ENCODE measurements at regions not wholly inside any gene's neighbourhood (a gene's known extent, or its start where the extent isn't known, plus 50 kb on each side); places are given as distances from the start of the nearest gene placed in this dataset.
"Not testable (repeated sequence)": the region's sequence is repeated elsewhere in the genome, so short reads cannot be mapped to it uniquely, and the experiment has no call there.

GRCh38 chr1:83318366-83318765 lies 680.6 kb downstream of the TTLL7 start:
- no peak overlapping the region for H3K27ac Mint-ChIP-seq
- Histone ChIP-seq H3K4me1 (ENCODE audit: insufficient read depth, low read length) (no peaks in the 10 kb centered on the region), H3K4me3 (ENCODE audit: low read length) (no peak overlapping the region), H3K27me3 (ENCODE audit: control insufficient read depth in 1 of 2, insufficient read depth in 2 of 2, low read length in 2 of 2) (no peaks in the 10 kb centered on the region), H3K36me3 (ENCODE audit: insufficient read depth, low read length) (no peaks in the 10 kb centered on the region), H3K27ac (ENCODE audit: low read depth in 1 of 2, low read length in 2 of 2) (no peak overlapping the region), H3K9me3 (ENCODE audit: control insufficient read depth in 1 of 2, insufficient read depth in 1 of 2, low read length in 2 of 2) (no peaks in the 10 kb centered on the region)
- no peaks in the 10 kb centered on the region for H3K27me3 Mint-ChIP-seq
- CTCF ChIA-PET: no interaction called here
- intact Hi-C loops (cut with DNase I, micrococcal nuclease): no loop called here
- H3K36me3 Mint-ChIP-seq (ENCODE audit: low read depth): no peaks in the 10 kb centered on the region
- ATAC-seq (ENCODE audit: poor library complexity) (no peak), DNase-seq (no peak)
- H3K9me3 Mint-ChIP-seq: no peaks in the 10 kb centered on the region
- POLR2A ChIA-PET: no interaction called here
- no peaks in the 10 kb centered on the region for H3K4me1 Mint-ChIP-seq (ENCODE audit: low read depth)
- TF ChIP-seq CTCF (IDR thresholded peaks at IDR 0.05): no peak
- H3K4me3 Mint-ChIP-seq: no peak overlapping the region

GRCh38 chr1:83315446-83315845 lies 683.5 kb downstream of the TTLL7 start:
- POLR2A ChIA-PET; ATAC-seq (ENCODE audit: poor library complexity); intact Hi-C loops (cut with DNase I, micrococcal nuclease); H3K36me3 ChIP-seq (ENCODE audit: insufficient read depth, low read length); H3K27me3 Mint-ChIP-seq; H3K27ac ChIP-seq (ENCODE audit: low read depth in 1 of 2, low read length in 2 of 2); CTCF ChIA-PET; H3K4me3 ChIP-seq (ENCODE audit: low read length); H3K27me3 ChIP-seq (ENCODE audit: control insufficient read depth in 1 of 2, insufficient read depth in 2 of 2, low read length in 2 of 2); DNase-seq; H3K27ac Mint-ChIP-seq; H3K4me3 Mint-ChIP-seq; H3K9me3 Mint-ChIP-seq; H3K36me3 Mint-ChIP-seq (ENCODE audit: low read depth); H3K9me3 ChIP-seq (ENCODE audit: control insufficient read depth in 1 of 2, insufficient read depth in 1 of 2, low read length in 2 of 2); H3K4me1 ChIP-seq (ENCODE audit: insufficient read depth, low read length); H3K4me1 Mint-ChIP-seq (ENCODE audit: low read depth): not testable (repeated sequence)

GRCh38 chr1:83310161-83310560 lies 688.8 kb downstream of the TTLL7 start:
- DNase-seq; CTCF ChIA-PET; H3K27ac Mint-ChIP-seq; ATAC-seq (ENCODE audit: poor library complexity); H3K4me3 Mint-ChIP-seq; H3K4me1 ChIP-seq (ENCODE audit: insufficient read depth, low read length); H3K36me3 Mint-ChIP-seq (ENCODE audit: low read depth); H3K36me3 ChIP-seq (ENCODE audit: insufficient read depth, low read length); H3K9me3 ChIP-seq (ENCODE audit: control insufficient read depth in 1 of 2, insufficient read depth in 1 of 2, low read length in 2 of 2); intact Hi-C loops (cut with DNase I, micrococcal nuclease); H3K9me3 Mint-ChIP-seq; H3K27me3 Mint-ChIP-seq; H3K4me3 ChIP-seq (ENCODE audit: low read length); H3K27ac ChIP-seq (ENCODE audit: low read depth in 1 of 2, low read length in 2 of 2); POLR2A ChIA-PET; H3K4me1 Mint-ChIP-seq (ENCODE audit: low read depth); H3K27me3 ChIP-seq (ENCODE audit: control insufficient read depth in 1 of 2, insufficient read depth in 2 of 2, low read length in 2 of 2): not testable (repeated sequence)

GRCh38 chr1:83309035-83309434 lies 689.9 kb downstream of the TTLL7 start:
- intact Hi-C loops (cut with DNase I, micrococcal nuclease): loop anchor here in 1 of 2 experiments (10.0 kb wide), 1 partner anchor 556 kb away; no protein-coding TSS in a partner anchor
- H3K4me3 Mint-ChIP-seq; H3K4me1 Mint-ChIP-seq (ENCODE audit: low read depth); H3K9me3 ChIP-seq (ENCODE audit: control insufficient read depth in 1 of 2, insufficient read depth in 1 of 2, low read length in 2 of 2); POLR2A ChIA-PET; H3K27me3 ChIP-seq (ENCODE audit: control insufficient read depth in 1 of 2, insufficient read depth in 2 of 2, low read length in 2 of 2); H3K27ac Mint-ChIP-seq; H3K36me3 Mint-ChIP-seq (ENCODE audit: low read depth); H3K27ac ChIP-seq (ENCODE audit: low read depth in 1 of 2, low read length in 2 of 2); ATAC-seq (ENCODE audit: poor library complexity); H3K27me3 Mint-ChIP-seq; H3K4me1 ChIP-seq (ENCODE audit: insufficient read depth, low read length); H3K9me3 Mint-ChIP-seq; CTCF ChIA-PET; H3K36me3 ChIP-seq (ENCODE audit: insufficient read depth, low read length); H3K4me3 ChIP-seq (ENCODE audit: low read length): not testable (repeated sequence)
- peak in 3 of 14 experiments; percentile 1 to 6 (median 1) for DNase-seq
- TF ChIP-seq CTCF (IDR thresholded peaks at IDR 0.05): peak; percentile 34

GRCh38 chr1:83306811-83307210 lies 692.1 kb downstream of the TTLL7 start:
- H3K27ac Mint-ChIP-seq; H3K27ac ChIP-seq (ENCODE audit: low read depth in 1 of 2, low read length in 2 of 2); H3K27me3 ChIP-seq (ENCODE audit: control insufficient read depth in 1 of 2, insufficient read depth in 2 of 2, low read length in 2 of 2); H3K9me3 ChIP-seq (ENCODE audit: control insufficient read depth in 1 of 2, insufficient read depth in 1 of 2, low read length in 2 of 2); H3K4me3 Mint-ChIP-seq; ATAC-seq (ENCODE audit: poor library complexity); H3K9me3 Mint-ChIP-seq; H3K27me3 Mint-ChIP-seq; H3K36me3 ChIP-seq (ENCODE audit: insufficient read depth, low read length); H3K36me3 Mint-ChIP-seq (ENCODE audit: low read depth); H3K4me1 ChIP-seq (ENCODE audit: insufficient read depth, low read length); CTCF ChIA-PET; POLR2A ChIA-PET; H3K4me3 ChIP-seq (ENCODE audit: low read length); H3K4me1 Mint-ChIP-seq (ENCODE audit: low read depth); DNase-seq: not testable (repeated sequence)
- intact Hi-C loops (cut with DNase I, micrococcal nuclease): loop anchor here in 1 of 2 experiments (10.0 kb wide), 1 partner anchor 558 kb away; no protein-coding TSS in a partner anchor

GRCh38 chr1:83295594-83295993 lies 703.3 kb downstream of the TTLL7 start:
- H3K9me3 Mint-ChIP-seq; H3K36me3 Mint-ChIP-seq (ENCODE audit: low read depth); H3K27ac Mint-ChIP-seq; ATAC-seq (ENCODE audit: poor library complexity); H3K4me1 ChIP-seq (ENCODE audit: insufficient read depth, low read length); POLR2A ChIA-PET; CTCF ChIA-PET; H3K27ac ChIP-seq (ENCODE audit: low read depth in 1 of 2, low read length in 2 of 2); H3K4me1 Mint-ChIP-seq (ENCODE audit: low read depth); H3K27me3 ChIP-seq (ENCODE audit: control insufficient read depth in 1 of 2, insufficient read depth in 2 of 2, low read length in 2 of 2); H3K9me3 ChIP-seq (ENCODE audit: control insufficient read depth in 1 of 2, insufficient read depth in 1 of 2, low read length in 2 of 2); H3K4me3 ChIP-seq (ENCODE audit: low read length); H3K4me3 Mint-ChIP-seq; H3K36me3 ChIP-seq (ENCODE audit: insufficient read depth, low read length); H3K27me3 Mint-ChIP-seq; DNase-seq; intact Hi-C loops (cut with DNase I, micrococcal nuclease): not testable (repeated sequence)
